ENCODE measurements at regions not wholly inside any gene's neighbourhood (a gene's known extent, or its start where the extent isn't known, plus 50 kb on each side); places are given as distances from the start of the nearest gene placed in this dataset.

DNA sequence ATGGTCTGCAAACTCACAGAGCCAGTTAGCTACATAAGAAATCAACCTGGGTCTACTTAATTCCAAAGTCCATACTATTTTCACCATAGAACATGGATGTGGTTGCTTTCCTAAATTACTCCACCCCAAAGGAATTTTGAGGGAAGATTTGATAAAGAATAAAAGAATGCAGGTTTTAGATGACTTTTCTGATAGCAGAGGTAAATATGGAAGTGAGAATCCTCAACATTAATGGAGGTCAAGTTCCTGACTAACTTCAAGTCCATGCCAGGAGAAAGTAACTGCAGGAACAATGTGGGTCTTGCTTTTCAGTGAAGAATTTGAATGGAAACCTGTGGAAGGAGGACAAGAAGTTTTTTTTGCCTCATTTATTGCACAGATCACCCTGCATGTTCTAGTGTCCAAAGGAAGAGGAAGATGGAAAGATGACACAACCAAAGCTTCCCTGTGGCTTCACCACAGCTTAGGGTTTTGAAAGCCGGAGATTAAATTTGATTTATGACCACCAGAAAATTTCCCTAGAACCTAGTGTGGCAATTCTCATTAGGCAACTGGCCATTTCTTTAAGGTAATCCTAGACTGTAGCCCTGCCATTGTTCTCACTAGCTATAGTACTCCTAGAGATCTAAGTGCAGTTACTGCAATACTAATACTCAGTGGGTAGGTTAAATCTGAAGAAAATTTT, 429.7 kb downstream of the RAP2B start:
- H3K4me3 ChIP-seq (ENCODE audit: low read length), result no peak overlapping the region
- TF ChIP-seq CTCF (IDR thresholded peaks at IDR 0.05; ENCODE audit: insufficient read depth, low read depth, low read length, missing control alignments), result no peak
- no peak for DNase-seq (ENCODE audit: low read depth)

DNA sequence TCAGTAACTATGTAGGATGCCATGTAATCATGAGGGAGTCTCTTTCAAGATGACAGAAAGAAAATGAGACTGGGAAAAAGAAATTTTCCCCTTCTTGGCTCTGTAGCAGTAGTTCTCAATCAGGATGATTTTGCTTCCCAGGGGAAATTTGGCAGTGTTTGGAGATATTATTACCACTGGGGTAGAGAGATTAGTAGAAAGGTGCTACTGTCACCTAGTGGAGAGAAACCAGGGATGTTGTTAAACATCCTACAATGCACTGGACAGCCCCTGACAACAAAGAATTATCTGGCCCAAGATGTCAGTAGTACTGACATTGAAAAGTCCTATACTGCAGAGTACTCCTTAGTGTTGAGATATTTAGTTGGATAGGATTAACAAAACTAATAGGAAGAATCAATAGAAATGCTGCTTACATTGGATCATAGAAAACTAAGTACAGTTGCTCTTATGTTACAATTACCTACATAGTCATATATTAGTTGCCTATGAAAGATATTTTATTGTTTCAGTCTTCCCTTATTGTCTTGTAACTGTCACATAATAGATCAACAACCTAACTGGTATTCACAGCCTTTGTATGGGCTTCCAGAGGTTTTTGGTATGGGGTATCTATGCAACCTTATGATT, 433.3 kb downstream of the RAP2B start:
- peak; percentile 93 for TF ChIP-seq CTCF (IDR thresholded peaks at IDR 0.05; ENCODE audit: insufficient read depth, low read depth, low read length, missing control alignments)
- H3K4me3 ChIP-seq (ENCODE audit: low read length), result no peak overlapping the region
- DNase-seq (ENCODE audit: low read depth), result peak; percentile 64

GRCh38 chr3:153596401-153596800, 434.4 kb downstream of the RAP2B start:
- DNase-seq (ENCODE audit: low read depth), result no peak
- no peak for TF ChIP-seq CTCF (IDR thresholded peaks at IDR 0.05; ENCODE audit: insufficient read depth, low read depth, low read length, missing control alignments)
- no peak overlapping the region for H3K4me3 ChIP-seq (ENCODE audit: low read length)

GRCh38 chr3:153599685-153600084, 437.7 kb downstream of the RAP2B start:
- DNase-seq (ENCODE audit: low read depth), result peak; percentile 59
- no peak overlapping the region for H3K4me3 ChIP-seq (ENCODE audit: low read length)

DNA sequence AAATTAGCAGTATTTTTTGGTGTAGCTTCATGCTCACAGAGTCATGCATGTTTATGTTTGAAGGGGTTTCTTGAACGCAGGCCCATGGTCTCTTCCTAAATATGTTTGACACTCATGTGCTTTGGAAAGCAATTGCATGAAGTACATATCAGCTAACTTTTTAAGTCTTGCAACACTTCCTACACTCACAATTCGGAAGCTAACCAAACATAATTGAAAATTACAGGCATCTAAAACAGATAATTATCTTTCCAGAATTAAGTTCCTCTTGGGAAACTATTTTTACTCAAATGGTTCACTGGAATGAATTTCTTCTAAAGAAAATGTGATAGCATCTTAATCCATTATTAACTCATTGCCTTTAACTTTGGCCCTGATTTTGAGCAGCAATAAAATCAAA, 438.9 kb downstream of the RAP2B start:
- no peak for DNase-seq (ENCODE audit: low read depth)
- no peak overlapping the region for H3K4me3 ChIP-seq (ENCODE audit: low read length)
- no peak for TF ChIP-seq CTCF (IDR thresholded peaks at IDR 0.05; ENCODE audit: insufficient read depth, low read depth, low read length, missing control alignments)

More at GRCh38 chr3:153599685-153600084, 437.7 kb downstream of the RAP2B start:
- no peak for TF ChIP-seq CTCF (IDR thresholded peaks at IDR 0.05; ENCODE audit: insufficient read depth, low read depth, low read length, missing control alignments)

DNA sequence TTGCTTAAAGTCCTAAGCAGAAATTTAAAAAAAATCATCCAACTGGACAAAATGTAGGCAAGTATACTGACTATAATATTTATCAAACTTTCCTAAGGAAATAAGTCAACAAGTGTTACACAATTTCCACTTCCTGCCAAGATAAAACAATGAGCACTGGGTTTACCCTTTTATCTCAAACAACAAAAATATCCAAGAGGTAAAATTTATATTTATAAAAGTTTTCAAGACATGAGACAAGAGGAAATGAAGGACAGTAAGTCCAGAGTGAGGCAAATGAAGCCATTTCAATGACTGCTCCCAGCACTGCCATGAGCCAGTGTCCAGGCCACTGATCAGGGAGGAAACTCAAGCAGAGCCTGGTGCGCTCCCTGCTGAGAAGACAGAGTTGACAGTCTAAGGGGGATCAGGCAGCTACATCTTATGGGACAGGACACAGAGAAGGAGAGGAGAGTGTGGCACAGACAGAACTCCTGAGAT, 439.4 kb downstream of the RAP2B start:
- no peak overlapping the region for H3K4me3 ChIP-seq (ENCODE audit: low read length)
- DNase-seq (ENCODE audit: low read depth), result peak; percentile 15
- TF ChIP-seq CTCF (IDR thresholded peaks at IDR 0.05; ENCODE audit: insufficient read depth, low read depth, low read length, missing control alignments), result no peak
